GM23338 (cell line): ENCODE measurements at regions not wholly inside any gene's neighbourhood (a gene's known extent, or its start where the extent isn't known, plus 50 kb on each side); places are given as distances from the start of the nearest gene placed in this dataset.

Experiments used
- ATAC-seq: fragments of 200-7000 bp; cut with Tn5 transposase; 3 replicates; pipeline ENCODE4 v1.9.1; 2020
- DNase-seq: peaks from one replicate; pipeline ENCODE4 v3.0.0-alpha.2; 2015; ENCODE audit warnings: low spot score
- H2AFZ ChIP-seq: fragments of 200-600 bp; sonication (generic); 2 replicates; pipeline ENCODE4 v1.8.0; 2016; ENCODE audit warnings: antibody characterized with exemption, mild to moderate bottlenecking, moderate library complexity
- H3F3A ChIP-seq: fragments of 200-600 bp; sonication (generic); replicated peaks from 2 replicates; pipeline ENCODE4 v1.8.0; 2017; ENCODE audit warnings: antibody characterized with exemption, mixed run types, low read depth
- H3K27ac ChIP-seq: fragments of 200-600 bp; sonication (generic); 2 replicates; pipeline ENCODE4 v1.6.1; 2016; ENCODE audit warnings: low read depth
- H3K27me3 ChIP-seq: fragments of 200-600 bp; sonication (generic); 2 replicates; pipeline ENCODE4 v1.8.0; 2016; ENCODE audit warnings: mild to moderate bottlenecking, mixed run types, moderate library complexity; ENCODE audit not compliant: insufficient read depth
- H3K36me3 ChIP-seq: fragments of 200-600 bp; sonication (generic); 2 replicates; pipeline ENCODE4 v1.8.0; 2016; ENCODE audit warnings: mild to moderate bottlenecking; ENCODE audit not compliant: insufficient read depth
- H3K4me1 ChIP-seq: fragments of 200-600 bp; sonication (generic); 2 replicates; pipeline ENCODE4 v1.8.0; 2016; ENCODE audit warnings: mild to moderate bottlenecking, moderate library complexity; ENCODE audit not compliant: insufficient read depth
- H3K4me2 ChIP-seq: fragments of 200-600 bp; sonication (generic); 2 replicates; pipeline ENCODE4 v1.7.1; 2017; ENCODE audit warnings: mixed run types
- H3K4me3 ChIP-seq: fragments of 200-600 bp; sonication (generic); 2 replicates; pipeline ENCODE4 v1.6.1; 2016; ENCODE audit warnings: mixed run types
- H3K79me2 ChIP-seq: fragments of 200-600 bp; sonication (generic); replicated peaks from 2 replicates; pipeline ENCODE4 v1.8.0; 2017; ENCODE audit warnings: mild to moderate bottlenecking; ENCODE audit not compliant: insufficient read depth
- H3K9me2 ChIP-seq: fragments of 200-600 bp; sonication (generic); 2 replicates; pipeline ENCODE4 v1.8.0; 2017; ENCODE audit not compliant: insufficient read depth
- H4K20me1 ChIP-seq: fragments of 200-600 bp; sonication (generic); replicated peaks from 2 replicates; pipeline ENCODE4 v1.8.0; 2017; ENCODE audit warnings: mild to moderate bottlenecking; ENCODE audit not compliant: insufficient read depth
- H3K27ac Mint-ChIP-seq: 2 replicates; pipeline ENCODE4 v1.8.0; 2020; ENCODE audit warnings: inconsistent platforms, mild to moderate bottlenecking, moderate library complexity, mixed read lengths
- H3K27me3 Mint-ChIP-seq: 3 replicates; pipeline ENCODE4 v1.8.0; 2022; ENCODE audit warnings: low read depth, mild to moderate bottlenecking, moderate library complexity, mixed read lengths, inconsistent platforms; ENCODE audit not compliant: insufficient read depth, poor library complexity
- H3K36me3 Mint-ChIP-seq: 3 replicates; pipeline ENCODE4 v1.8.0; 2021; ENCODE audit warnings: low read depth, mild to moderate bottlenecking, inconsistent platforms, moderate library complexity, mixed read lengths
- H3K4me1 Mint-ChIP-seq: 3 replicates; pipeline ENCODE4 v1.8.0; 2020; ENCODE audit warnings: mild to moderate bottlenecking, inconsistent platforms, mixed read lengths
- H3K4me3 Mint-ChIP-seq: 3 replicates; pipeline ENCODE4 v1.8.0; 2021; ENCODE audit warnings: moderate library complexity, mild to moderate bottlenecking, inconsistent platforms, mixed read lengths
- H3K9me3 Mint-ChIP-seq: 3 replicates; pipeline ENCODE4 v1.8.0; 2020; ENCODE audit warnings: moderate library complexity, mild to moderate bottlenecking, inconsistent platforms, mixed read lengths
- CREB1 ChIP-seq: fragments of 250-450 bp; sonication (Bioruptor Pico); IDR thresholded peaks from 2 replicates; pipeline ENCODE4 v1.5.0; 2020; ENCODE audit warnings: low read depth, mild to moderate bottlenecking, moderate library complexity
- EZH2 ChIP-seq: fragments of 200-600 bp; sonication (generic); IDR thresholded peaks from one replicate; pipeline ENCODE4 v1.8.0; 2017; ENCODE audit warnings: antibody characterized with exemption, mild to moderate bottlenecking, low read depth; ENCODE audit not compliant: unreplicated experiment
- EZH2phosphoT487 ChIP-seq: fragments of 200-600 bp; sonication (generic); IDR thresholded peaks from one replicate; pipeline ENCODE4 v1.8.1; 2018; ENCODE audit warnings: antibody characterized with exemption; ENCODE audit not compliant: unreplicated experiment
- JUNB ChIP-seq: IDR thresholded peaks from one replicate; pipeline ENCODE4 v1.6.1; 2016; ENCODE audit warnings: antibody characterized with exemption; ENCODE audit not compliant: unreplicated experiment
- NANOG ChIP-seq: IDR thresholded peaks from 2 replicates; pipeline ENCODE4 v1.6.1; 2016; ENCODE audit warnings: antibody characterized with exemption, borderline replicate concordance
- POLR2AphosphoS5 ChIP-seq: IDR thresholded peaks from 2 replicates; pipeline ENCODE4 v1.6.1; 2016; ENCODE audit warnings: antibody characterized with exemption, low read depth
- STAT1 ChIP-seq: IDR thresholded peaks from one replicate; pipeline ENCODE4 v1.6.1; 2016; ENCODE audit warnings: antibody characterized with exemption; ENCODE audit not compliant: unreplicated experiment
- ZNF114 ChIP-seq: fragments of 250-450 bp; sonication (Bioruptor Pico); IDR thresholded peaks from 2 replicates; pipeline ENCODE4 v1.5.0; 2020; ENCODE audit warnings: mild to moderate bottlenecking, moderate library complexity
- ZNF331 ChIP-seq: fragments of 250-450 bp; sonication (Bioruptor Pico); IDR thresholded peaks from 2 replicates; pipeline ENCODE4 v1.5.0; 2020; ENCODE audit warnings: low read depth, mild to moderate bottlenecking, moderate library complexity
- TF ChIP-seq, protein P1 (sequence below): fragments of 250-450 bp; sonication (Bioruptor Pico); IDR thresholded peaks from 2 replicates; pipeline ENCODE4 v1.5.0; 2020; ENCODE audit warnings: mild to moderate bottlenecking, moderate library complexity
- TF ChIP-seq, protein P2 (sequence below): IDR thresholded peaks from 2 replicates; pipeline ENCODE4 v1.6.1; 2016; ENCODE audit warnings: antibody characterized with exemption
- TF ChIP-seq, protein P3 (sequence below), 2 experiments: fragments of 200-600 bp in 1 of 2; sonication (generic) in 1 of 2; conservative IDR thresholded peaks; 2 replicates each; pipeline versions ENCODE4 v1.5.1 to v1.6.1; 2016 to 2017; ENCODE audit warnings: antibody characterized with exemption in 2 of 2, low read depth in 2 of 2, mild to moderate bottlenecking in 2 of 2, moderate library complexity in 1 of 2
- TF ChIP-seq, protein P4 (sequence below): IDR thresholded peaks from one replicate; pipeline ENCODE4 v1.6.1; 2018; ENCODE audit warnings: antibody characterized with exemption; ENCODE audit not compliant: unreplicated experiment

DNA sequence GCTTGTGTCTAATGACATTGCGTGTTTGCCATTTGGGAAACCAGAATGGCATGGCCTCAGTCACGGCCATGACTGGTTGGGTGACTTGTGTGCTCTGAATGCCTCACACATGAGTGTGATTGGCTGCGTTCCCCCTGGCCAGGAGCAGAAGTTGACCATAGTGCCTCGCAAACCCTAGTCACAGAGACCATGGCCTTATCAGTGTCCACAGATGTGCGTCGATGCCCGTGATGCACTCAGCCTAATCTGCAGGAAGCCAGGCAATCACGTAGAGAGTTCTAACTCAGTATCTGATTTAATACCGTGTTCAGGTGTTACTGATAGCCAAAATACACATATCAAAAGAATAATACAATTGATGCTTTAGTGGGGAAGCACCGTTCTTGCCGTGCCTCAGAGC is 64.0 kb downstream of the BOLA3 start:
- H3K4me3 ChIP-seq, result no peak overlapping the region
- no peaks in the 10 kb centered on the region for H3K4me1 ChIP-seq
- H3F3A ChIP-seq, result no peaks in the 10 kb centered on the region
- H2AFZ ChIP-seq, result no peak overlapping the region
- no peak overlapping the region for H3K27ac ChIP-seq
- Mint-ChIP-seq H3K4me1 (no peaks in the 10 kb centered on the region), H3K27me3 (peaks cover 4% of the 10 kb centered on the region), H3K4me3 (no peak overlapping the region), H3K36me3 (peaks cover 37% of the 10 kb centered on the region), H3K27ac (no peak overlapping the region), H3K9me3 (no peaks in the 10 kb centered on the region; the same call in 2 of the 3 replicates)
- H4K20me1 ChIP-seq, result peaks cover 11% of the 10 kb centered on the region
- no peaks in the 10 kb centered on the region for H3K36me3 ChIP-seq
- H3K9me2 ChIP-seq, result no peaks in the 10 kb centered on the region
- H3K27me3 ChIP-seq, result no peaks in the 10 kb centered on the region
- H3K4me2 ChIP-seq, result no peak overlapping the region
- no peak for ATAC-seq
- H3K79me2 ChIP-seq, result no peaks in the 10 kb centered on the region
- no peak for DNase-seq
- no peak for TF ChIP-seq ZNF114 (CRISPR knock-in tag)
- TF ChIP-seq, protein P1, sequence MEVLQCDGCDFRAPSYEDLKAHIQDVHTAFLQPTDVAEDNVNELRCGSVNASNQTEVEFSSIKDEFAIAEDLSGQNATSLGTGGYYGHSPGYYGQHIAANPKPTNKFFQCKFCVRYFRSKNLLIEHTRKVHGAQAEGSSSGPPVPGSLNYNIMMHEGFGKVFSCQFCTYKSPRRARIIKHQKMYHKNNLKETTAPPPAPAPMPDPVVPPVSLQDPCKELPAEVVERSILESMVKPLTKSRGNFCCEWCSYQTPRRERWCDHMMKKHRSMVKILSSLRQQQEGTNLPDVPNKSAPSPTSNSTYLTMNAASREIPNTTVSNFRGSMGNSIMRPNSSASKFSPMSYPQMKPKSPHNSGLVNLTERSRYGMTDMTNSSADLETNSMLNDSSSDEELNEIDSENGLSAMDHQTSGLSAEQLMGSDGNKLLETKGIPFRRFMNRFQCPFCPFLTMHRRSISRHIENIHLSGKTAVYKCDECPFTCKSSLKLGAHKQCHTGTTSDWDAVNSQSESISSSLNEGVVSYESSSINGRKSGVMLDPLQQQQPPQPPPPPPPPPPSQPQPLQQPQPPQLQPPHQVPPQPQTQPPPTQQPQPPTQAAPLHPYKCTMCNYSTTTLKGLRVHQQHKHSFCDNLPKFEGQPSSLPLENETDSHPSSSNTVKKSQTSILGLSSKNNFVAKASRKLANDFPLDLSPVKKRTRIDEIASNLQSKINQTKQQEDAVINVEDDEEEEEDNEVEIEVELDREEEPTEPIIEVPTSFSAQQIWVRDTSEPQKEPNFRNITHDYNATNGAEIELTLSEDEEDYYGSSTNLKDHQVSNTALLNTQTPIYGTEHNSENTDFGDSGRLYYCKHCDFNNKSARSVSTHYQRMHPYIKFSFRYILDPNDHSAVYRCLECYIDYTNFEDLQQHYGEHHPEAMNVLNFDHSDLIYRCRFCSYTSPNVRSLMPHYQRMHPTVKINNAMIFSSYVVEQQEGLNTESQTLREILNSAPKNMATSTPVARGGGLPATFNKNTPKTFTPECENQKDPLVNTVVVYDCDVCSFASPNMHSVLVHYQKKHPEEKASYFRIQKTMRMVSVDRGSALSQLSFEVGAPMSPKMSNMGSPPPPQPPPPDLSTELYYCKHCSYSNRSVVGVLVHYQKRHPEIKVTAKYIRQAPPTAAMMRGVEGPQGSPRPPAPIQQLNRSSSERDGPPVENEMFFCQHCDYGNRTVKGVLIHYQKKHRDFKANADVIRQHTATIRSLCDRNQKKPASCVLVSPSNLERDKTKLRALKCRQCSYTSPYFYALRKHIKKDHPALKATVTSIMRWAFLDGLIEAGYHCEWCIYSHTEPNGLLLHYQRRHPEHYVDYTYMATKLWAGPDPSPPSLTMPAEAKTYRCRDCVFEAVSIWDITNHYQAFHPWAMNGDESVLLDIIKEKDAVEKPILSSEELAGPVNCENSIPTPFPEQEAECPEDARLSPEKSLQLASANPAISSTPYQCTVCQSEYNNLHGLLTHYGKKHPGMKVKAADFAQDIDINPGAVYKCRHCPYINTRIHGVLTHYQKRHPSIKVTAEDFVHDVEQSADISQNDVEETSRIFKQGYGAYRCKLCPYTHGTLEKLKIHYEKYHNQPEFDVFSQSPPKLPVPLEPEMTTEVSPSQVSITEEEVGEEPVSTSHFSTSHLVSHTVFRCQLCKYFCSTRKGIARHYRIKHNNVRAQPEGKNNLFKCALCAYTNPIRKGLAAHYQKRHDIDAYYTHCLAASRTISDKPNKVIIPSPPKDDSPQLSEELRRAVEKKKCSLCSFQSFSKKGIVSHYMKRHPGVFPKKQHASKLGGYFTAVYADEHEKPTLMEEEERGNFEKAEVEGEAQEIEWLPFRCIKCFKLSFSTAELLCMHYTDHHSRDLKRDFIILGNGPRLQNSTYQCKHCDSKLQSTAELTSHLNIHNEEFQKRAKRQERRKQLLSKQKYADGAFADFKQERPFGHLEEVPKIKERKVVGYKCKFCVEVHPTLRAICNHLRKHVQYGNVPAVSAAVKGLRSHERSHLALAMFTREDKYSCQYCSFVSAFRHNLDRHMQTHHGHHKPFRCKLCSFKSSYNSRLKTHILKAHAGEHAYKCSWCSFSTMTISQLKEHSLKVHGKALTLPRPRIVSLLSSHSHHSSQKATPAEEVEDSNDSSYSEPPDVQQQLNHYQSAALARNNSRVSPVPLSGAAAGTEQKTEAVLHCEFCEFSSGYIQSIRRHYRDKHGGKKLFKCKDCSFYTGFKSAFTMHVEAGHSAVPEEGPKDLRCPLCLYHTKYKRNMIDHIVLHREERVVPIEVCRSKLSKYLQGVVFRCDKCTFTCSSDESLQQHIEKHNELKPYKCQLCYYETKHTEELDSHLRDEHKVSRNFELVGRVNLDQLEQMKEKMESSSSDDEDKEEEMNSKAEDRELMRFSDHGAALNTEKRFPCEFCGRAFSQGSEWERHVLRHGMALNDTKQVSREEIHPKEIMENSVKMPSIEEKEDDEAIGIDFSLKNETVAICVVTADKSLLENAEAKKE, result no peak
- no peak for TF ChIP-seq POLR2AphosphoS5
- no peak for TF ChIP-seq EZH2phosphoT487
- TF ChIP-seq ZNF331 (CRISPR knock-in tag), result no peak
- no peak for TF ChIP-seq EZH2
- TF ChIP-seq, protein P2, sequence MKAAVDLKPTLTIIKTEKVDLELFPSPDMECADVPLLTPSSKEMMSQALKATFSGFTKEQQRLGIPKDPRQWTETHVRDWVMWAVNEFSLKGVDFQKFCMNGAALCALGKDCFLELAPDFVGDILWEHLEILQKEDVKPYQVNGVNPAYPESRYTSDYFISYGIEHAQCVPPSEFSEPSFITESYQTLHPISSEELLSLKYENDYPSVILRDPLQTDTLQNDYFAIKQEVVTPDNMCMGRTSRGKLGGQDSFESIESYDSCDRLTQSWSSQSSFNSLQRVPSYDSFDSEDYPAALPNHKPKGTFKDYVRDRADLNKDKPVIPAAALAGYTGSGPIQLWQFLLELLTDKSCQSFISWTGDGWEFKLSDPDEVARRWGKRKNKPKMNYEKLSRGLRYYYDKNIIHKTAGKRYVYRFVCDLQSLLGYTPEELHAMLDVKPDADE, result no peak
- no peak for TF ChIP-seq JUNB
- no peak for TF ChIP-seq CREB1 (CRISPR knock-in tag)
- no peak for TF ChIP-seq NANOG
- TF ChIP-seq, protein P3, sequence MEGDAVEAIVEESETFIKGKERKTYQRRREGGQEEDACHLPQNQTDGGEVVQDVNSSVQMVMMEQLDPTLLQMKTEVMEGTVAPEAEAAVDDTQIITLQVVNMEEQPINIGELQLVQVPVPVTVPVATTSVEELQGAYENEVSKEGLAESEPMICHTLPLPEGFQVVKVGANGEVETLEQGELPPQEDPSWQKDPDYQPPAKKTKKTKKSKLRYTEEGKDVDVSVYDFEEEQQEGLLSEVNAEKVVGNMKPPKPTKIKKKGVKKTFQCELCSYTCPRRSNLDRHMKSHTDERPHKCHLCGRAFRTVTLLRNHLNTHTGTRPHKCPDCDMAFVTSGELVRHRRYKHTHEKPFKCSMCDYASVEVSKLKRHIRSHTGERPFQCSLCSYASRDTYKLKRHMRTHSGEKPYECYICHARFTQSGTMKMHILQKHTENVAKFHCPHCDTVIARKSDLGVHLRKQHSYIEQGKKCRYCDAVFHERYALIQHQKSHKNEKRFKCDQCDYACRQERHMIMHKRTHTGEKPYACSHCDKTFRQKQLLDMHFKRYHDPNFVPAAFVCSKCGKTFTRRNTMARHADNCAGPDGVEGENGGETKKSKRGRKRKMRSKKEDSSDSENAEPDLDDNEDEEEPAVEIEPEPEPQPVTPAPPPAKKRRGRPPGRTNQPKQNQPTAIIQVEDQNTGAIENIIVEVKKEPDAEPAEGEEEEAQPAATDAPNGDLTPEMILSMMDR (conservative IDR thresholded peaks at IDR 0.05; ENCODE audit: low read depth in 2 of 2), result no peak
- TF ChIP-seq, protein P4, sequence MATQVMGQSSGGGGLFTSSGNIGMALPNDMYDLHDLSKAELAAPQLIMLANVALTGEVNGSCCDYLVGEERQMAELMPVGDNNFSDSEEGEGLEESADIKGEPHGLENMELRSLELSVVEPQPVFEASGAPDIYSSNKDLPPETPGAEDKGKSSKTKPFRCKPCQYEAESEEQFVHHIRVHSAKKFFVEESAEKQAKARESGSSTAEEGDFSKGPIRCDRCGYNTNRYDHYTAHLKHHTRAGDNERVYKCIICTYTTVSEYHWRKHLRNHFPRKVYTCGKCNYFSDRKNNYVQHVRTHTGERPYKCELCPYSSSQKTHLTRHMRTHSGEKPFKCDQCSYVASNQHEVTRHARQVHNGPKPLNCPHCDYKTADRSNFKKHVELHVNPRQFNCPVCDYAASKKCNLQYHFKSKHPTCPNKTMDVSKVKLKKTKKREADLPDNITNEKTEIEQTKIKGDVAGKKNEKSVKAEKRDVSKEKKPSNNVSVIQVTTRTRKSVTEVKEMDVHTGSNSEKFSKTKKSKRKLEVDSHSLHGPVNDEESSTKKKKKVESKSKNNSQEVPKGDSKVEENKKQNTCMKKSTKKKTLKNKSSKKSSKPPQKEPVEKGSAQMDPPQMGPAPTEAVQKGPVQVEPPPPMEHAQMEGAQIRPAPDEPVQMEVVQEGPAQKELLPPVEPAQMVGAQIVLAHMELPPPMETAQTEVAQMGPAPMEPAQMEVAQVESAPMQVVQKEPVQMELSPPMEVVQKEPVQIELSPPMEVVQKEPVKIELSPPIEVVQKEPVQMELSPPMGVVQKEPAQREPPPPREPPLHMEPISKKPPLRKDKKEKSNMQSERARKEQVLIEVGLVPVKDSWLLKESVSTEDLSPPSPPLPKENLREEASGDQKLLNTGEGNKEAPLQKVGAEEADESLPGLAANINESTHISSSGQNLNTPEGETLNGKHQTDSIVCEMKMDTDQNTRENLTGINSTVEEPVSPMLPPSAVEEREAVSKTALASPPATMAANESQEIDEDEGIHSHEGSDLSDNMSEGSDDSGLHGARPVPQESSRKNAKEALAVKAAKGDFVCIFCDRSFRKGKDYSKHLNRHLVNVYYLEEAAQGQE, result no peak
- TF ChIP-seq STAT1, result no peak
